IMR-90 (cell line): ENCODE measurements at regions not wholly inside any gene's neighbourhood (a gene's known extent, or its start where the extent isn't known, plus 50 kb on each side); places are given as distances from the start of the nearest gene placed in this dataset.

Source experiments
- ATAC-seq: fragments of 200-7000 bp; cut with Tn5 transposase; 2 replicates; pipeline ENCODE4 v1.9.1; 2020; ENCODE audit warnings: low read depth, mild to moderate bottlenecking, moderate library complexity
- BruUV-seq: library from RNA; stranded (reverse); fragments of 400-500 nt; replicated peaks from 2 replicates; lab custom pipeline; 2021; lab: Mats Ljungman, UMichigan
- CTCF ChIA-PET: fragments of 300-600 bp; formaldehyde crosslinking; extraction: SDS; loops from one replicate; lab custom pipeline; 2021; ENCODE audit warnings: antibody characterized with exemption; lab: Yijun Ruan, JAX
- POLR2A ChIA-PET: fragments of 300-600 bp; sonication (Branson Sonifier 250); formaldehyde crosslinking; loops from one replicate; lab custom pipeline; 2022; ENCODE audit warnings: antibody characterized with exemption; ENCODE audit not compliant: unreplicated experiment; lab: Charles Lee
- DNase-seq: peaks from one replicate; pipeline ENCODE4 v3.0.0; 2013
- H2AFZ ChIP-seq: replicated peaks from 2 replicates; pipeline ENCODE3; 2013; ENCODE audit warnings: low read length, mild to moderate bottlenecking; ENCODE audit not compliant: poor library complexity
- H2AK5ac ChIP-seq: 2 replicates; pipeline ENCODE4 v1.6.1; 2013; ENCODE audit warnings: low read depth, low read length, inconsistent platforms
- H2AK9ac ChIP-seq: replicated peaks from 2 replicates; pipeline ENCODE3; 2013; ENCODE audit warnings: mild to moderate bottlenecking, low read depth, low read length, moderate library complexity; ENCODE audit not compliant: poor library complexity
- H2BK120ac ChIP-seq: 2 replicates; pipeline ENCODE4 v1.6.1; 2013; ENCODE audit warnings: low read depth, low read length, inconsistent platforms
- H2BK15ac ChIP-seq: 3 replicates; pipeline ENCODE4 v1.6.1; 2013; ENCODE audit warnings: low read depth, low read length, inconsistent platforms
- H2BK20ac ChIP-seq: 2 replicates; pipeline ENCODE4 v1.6.1; 2013; ENCODE audit warnings: low read depth, mild to moderate bottlenecking, inconsistent platforms, low read length, moderate library complexity
- H2BK5ac ChIP-seq: 2 replicates; pipeline ENCODE4 v1.6.1; 2013; ENCODE audit warnings: mild to moderate bottlenecking, low read depth, low read length, inconsistent platforms; ENCODE audit not compliant: poor library complexity, severe bottlenecking
- H3K14ac ChIP-seq: replicated peaks from 2 replicates; pipeline ENCODE4 v1.6.1; 2013; ENCODE audit warnings: low read depth, low read length, inconsistent platforms
- H3K18ac ChIP-seq: 2 replicates; pipeline ENCODE4 v1.6.1; 2013; ENCODE audit warnings: low read depth, low read length, control low read depth
- H3K23ac ChIP-seq: 2 replicates; pipeline ENCODE4 v1.6.1; 2013; ENCODE audit warnings: low read depth, low read length, inconsistent platforms
- H3K27ac ChIP-seq: 2 replicates; pipeline ENCODE4 v1.5.1; 2013; ENCODE audit warnings: mild to moderate bottlenecking, control low read depth, low read length; ENCODE audit not compliant: insufficient read depth
- H3K27me3 ChIP-seq: 2 replicates; pipeline ENCODE4 v1.6.1; 2013; ENCODE audit warnings: low read length; ENCODE audit not compliant: control insufficient read depth, insufficient read depth
- H3K36me3 ChIP-seq: 2 replicates; pipeline ENCODE4 v1.6.1; 2013; ENCODE audit warnings: low read length, mixed read lengths; ENCODE audit not compliant: control insufficient read depth, insufficient read depth
- H3K4ac ChIP-seq: 2 replicates; pipeline ENCODE4 v1.6.1; 2013; ENCODE audit warnings: low read depth, low read length, inconsistent platforms
- H3K4me1 ChIP-seq: 2 replicates; pipeline ENCODE4 v1.6.1; 2013; ENCODE audit warnings: low read length, mixed read lengths; ENCODE audit not compliant: control insufficient read depth, insufficient read depth
- H3K4me2 ChIP-seq: 2 replicates; pipeline ENCODE4 v1.6.1; 2013; ENCODE audit warnings: low read depth, mild to moderate bottlenecking, control low read depth, low read length, moderate library complexity
- H3K4me3 ChIP-seq: 2 replicates; pipeline ENCODE4 v1.5.1; 2013; ENCODE audit warnings: low read depth, mild to moderate bottlenecking, control low read depth, low read length, moderate library complexity; ENCODE audit not compliant: insufficient read depth
- H3K56ac ChIP-seq: 2 replicates; pipeline ENCODE4 v1.6.1; 2013; ENCODE audit warnings: low read length, inconsistent platforms; ENCODE audit not compliant: insufficient read depth; ENCODE audit errors: extremely low read depth
- H3K79me1 ChIP-seq, 2 experiments: 2 replicates each; pipeline ENCODE4 v1.6.1; 2013; ENCODE audit warnings: low read length in 2 of 2, inconsistent platforms in 1 of 2, low read depth in 1 of 2
- H3K9ac ChIP-seq: 2 replicates; pipeline ENCODE4 v1.6.1; 2013; ENCODE audit warnings: low read depth, low read length, control low read depth
- H3K9me1 ChIP-seq: 2 replicates; pipeline ENCODE4 v1.6.1; 2013; ENCODE audit warnings: low read length, inconsistent platforms; ENCODE audit not compliant: insufficient read depth
- H3K9me3 ChIP-seq: 2 replicates; pipeline ENCODE4 v1.6.1; 2013; ENCODE audit warnings: low read length; ENCODE audit not compliant: control insufficient read depth, insufficient read depth
- H4K20me1 ChIP-seq: 2 replicates; pipeline ENCODE4 v1.6.1; 2013; ENCODE audit warnings: low read length, inconsistent platforms; ENCODE audit not compliant: insufficient read depth
- H4K5ac ChIP-seq: 2 replicates; pipeline ENCODE4 v1.6.1; 2013; ENCODE audit warnings: mild to moderate bottlenecking, low read depth, low read length, control low read depth
- H4K8ac ChIP-seq, 2 experiments: 2 replicates each; pipeline ENCODE4 v1.6.1; 2013; ENCODE audit warnings: low read depth in 2 of 2, low read length in 2 of 2, control low read depth in 1 of 2, inconsistent platforms in 1 of 2
- H4K91ac ChIP-seq: 2 replicates; pipeline ENCODE4 v1.6.1; 2013; ENCODE audit warnings: low read depth, low read length, inconsistent platforms; ENCODE audit not compliant: insufficient read depth
- BHLHE40 ChIP-seq: fragments of 150-350 bp; IDR thresholded peaks from 2 replicates; pipeline ENCODE4 v1.6.1; 2016; ENCODE audit warnings: mild to moderate bottlenecking, low read depth, low read length
- CEBPB ChIP-seq: IDR thresholded peaks from 2 replicates; pipeline ENCODE4 v1.6.1; 2012; ENCODE audit warnings: low read depth, low read length, improper control_type of control experiment
- CHD1 ChIP-seq: IDR thresholded peaks from 2 replicates; pipeline ENCODE4 v1.6.1; 2012; ENCODE audit warnings: low read depth, low read length, improper control_type of control experiment
- ELK1 ChIP-seq: fragments of 150-350 bp; IDR thresholded peaks from 2 replicates; pipeline ENCODE4 v1.6.1; 2016; ENCODE audit warnings: low read depth, mild to moderate bottlenecking, low read length, moderate library complexity, borderline replicate concordance
- FOS ChIP-seq: fragments of 150-350 bp; IDR thresholded peaks from 2 replicates; pipeline ENCODE4 v1.6.1; 2016; ENCODE audit warnings: low read depth, low read length
- MAFK ChIP-seq: IDR thresholded peaks from 2 replicates; pipeline ENCODE4 v1.6.1; 2012; ENCODE audit warnings: low read depth, low read length, improper control_type of control experiment
- MAZ ChIP-seq: IDR thresholded peaks from 2 replicates; pipeline ENCODE4 v1.6.1; 2012; ENCODE audit warnings: low read depth, mild to moderate bottlenecking, low read length, improper control_type of control experiment, moderate library complexity, borderline replicate concordance
- MXI1 ChIP-seq: IDR thresholded peaks from 2 replicates; pipeline ENCODE4 v1.6.1; 2012; ENCODE audit warnings: low read depth, mild to moderate bottlenecking, low read length, moderate library complexity, borderline replicate concordance
- NFE2L2 ChIP-seq: fragments of 150-350 bp; IDR thresholded peaks from 2 replicates; pipeline ENCODE4 v1.6.1; 2016; ENCODE audit warnings: low read depth, mild to moderate bottlenecking, low read length
- POLR2A ChIP-seq: IDR thresholded peaks from 2 replicates; pipeline ENCODE4 v1.6.1; 2012; ENCODE audit warnings: mild to moderate bottlenecking, low read depth, low read length
- RAD21 ChIP-seq: IDR thresholded peaks from 2 replicates; pipeline ENCODE4 v1.6.1; 2012; ENCODE audit warnings: low read length, improper control_type of control experiment
- RCOR1 ChIP-seq: IDR thresholded peaks from 2 replicates; pipeline ENCODE4 v1.6.1; 2012; ENCODE audit warnings: mild to moderate bottlenecking, low read length, improper control_type of control experiment; ENCODE audit not compliant: insufficient replicate concordance
- RFX5 ChIP-seq: IDR thresholded peaks from 2 replicates; pipeline ENCODE4 v1.8.0; 2012; ENCODE audit warnings: low read depth, mild to moderate bottlenecking, low read length, moderate library complexity
- SMC3 ChIP-seq: fragments of 150-350 bp; IDR thresholded peaks from 2 replicates; pipeline ENCODE4 v1.6.1; 2016; ENCODE audit warnings: low read depth, mild to moderate bottlenecking, antibody characterized with exemption, low read length, moderate library complexity
- WGBS, 2 experiments: methylation state at CpG; one replicate each; pipeline versions ENCODE4 v1.1.5 to v1.1.7; 2013; ENCODE audit warnings: missing lambda C conversion rate in 2 of 2; ENCODE audit not compliant: insufficient read length in 1 of 2; ENCODE audit errors: extremely low coverage in 2 of 2; 5-methylcytosine and 5-hydroxymethylcytosine counted together
- dilution Hi-C: fragments of 300-500 bp; cut with HindIII; formaldehyde crosslinking; loops from one replicate; pipeline ENCODE4 v1.14.3; 2018; ENCODE audit warnings: low sequenced_read_pairs; ENCODE audit not compliant: unreplicated experiment
- in situ Hi-C: fragments of 300-500 bp; cut with MboI; formaldehyde crosslinking; loops from 3 replicates; pipeline ENCODE4 v1.14.3; 2019; ENCODE audit warnings: low sequenced_read_pairs, inconsistent platforms, mixed read lengths
- intact Hi-C: fragments of 100-400 bp; cut with micrococcal nuclease; formaldehyde crosslinking; loops from 2 replicates; pipeline ENCODE4 v1.10.0; 2022
- TF ChIP-seq, protein P1 (sequence below): conservative IDR thresholded peaks from 2 replicates; pipeline ENCODE4 v1.5.1; 2012; ENCODE audit warnings: mild to moderate bottlenecking, low read depth, low read length, improper control_type of control experiment
- TF ChIP-seq, protein P2 (sequence below): fragments of 150-350 bp; IDR thresholded peaks from 2 replicates; pipeline ENCODE4 v1.6.1; 2017; ENCODE audit warnings: mild to moderate bottlenecking, antibody characterized with exemption, low read length, low read depth

GRCh38 chr5:101458587-101458986 is 555.5 kb upstream of the ST8SIA4 start:
- H3K27ac ChIP-seq: no peak overlapping the region

More at GRCh38 chr5:101458587-101458986, 555.5 kb upstream of the ST8SIA4 start:
- H4K8ac ChIP-seq: no peak overlapping the region
- H3K9ac ChIP-seq: no peak overlapping the region
- no peak for TF ChIP-seq CEBPB
- no peak for TF ChIP-seq SMC3
- no peak for TF ChIP-seq BHLHE40
- TF ChIP-seq POLR2A: no peak
- TF ChIP-seq MXI1: no peak
- no peak for TF ChIP-seq MAFK
- TF ChIP-seq, protein P1, sequence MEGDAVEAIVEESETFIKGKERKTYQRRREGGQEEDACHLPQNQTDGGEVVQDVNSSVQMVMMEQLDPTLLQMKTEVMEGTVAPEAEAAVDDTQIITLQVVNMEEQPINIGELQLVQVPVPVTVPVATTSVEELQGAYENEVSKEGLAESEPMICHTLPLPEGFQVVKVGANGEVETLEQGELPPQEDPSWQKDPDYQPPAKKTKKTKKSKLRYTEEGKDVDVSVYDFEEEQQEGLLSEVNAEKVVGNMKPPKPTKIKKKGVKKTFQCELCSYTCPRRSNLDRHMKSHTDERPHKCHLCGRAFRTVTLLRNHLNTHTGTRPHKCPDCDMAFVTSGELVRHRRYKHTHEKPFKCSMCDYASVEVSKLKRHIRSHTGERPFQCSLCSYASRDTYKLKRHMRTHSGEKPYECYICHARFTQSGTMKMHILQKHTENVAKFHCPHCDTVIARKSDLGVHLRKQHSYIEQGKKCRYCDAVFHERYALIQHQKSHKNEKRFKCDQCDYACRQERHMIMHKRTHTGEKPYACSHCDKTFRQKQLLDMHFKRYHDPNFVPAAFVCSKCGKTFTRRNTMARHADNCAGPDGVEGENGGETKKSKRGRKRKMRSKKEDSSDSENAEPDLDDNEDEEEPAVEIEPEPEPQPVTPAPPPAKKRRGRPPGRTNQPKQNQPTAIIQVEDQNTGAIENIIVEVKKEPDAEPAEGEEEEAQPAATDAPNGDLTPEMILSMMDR: no peak
- TF ChIP-seq ELK1: no peak
- no peak for TF ChIP-seq NFE2L2
- TF ChIP-seq CHD1: no peak
- TF ChIP-seq, protein P2, sequence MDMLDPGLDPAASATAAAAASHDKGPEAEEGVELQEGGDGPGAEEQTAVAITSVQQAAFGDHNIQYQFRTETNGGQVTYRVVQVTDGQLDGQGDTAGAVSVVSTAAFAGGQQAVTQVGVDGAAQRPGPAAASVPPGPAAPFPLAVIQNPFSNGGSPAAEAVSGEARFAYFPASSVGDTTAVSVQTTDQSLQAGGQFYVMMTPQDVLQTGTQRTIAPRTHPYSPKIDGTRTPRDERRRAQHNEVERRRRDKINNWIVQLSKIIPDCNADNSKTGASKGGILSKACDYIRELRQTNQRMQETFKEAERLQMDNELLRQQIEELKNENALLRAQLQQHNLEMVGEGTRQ: no peak
- TF ChIP-seq RAD21: no peak
- TF ChIP-seq MAZ: no peak
- no peak for TF ChIP-seq RFX5
- TF ChIP-seq RCOR1: no peak
- no peak for TF ChIP-seq FOS
- ChIA-PET CTCF (no interaction called here), POLR2A (no interaction called here)
- H3K79me1 ChIP-seq: no peaks in the 10 kb centered on the region
- no peak overlapping the region for H3K14ac ChIP-seq
- H3K27me3 ChIP-seq: no peaks in the 10 kb centered on the region
- no peak overlapping the region for H3K4me3 ChIP-seq
- no peak for DNase-seq
- H3K9me1 ChIP-seq: no peaks in the 10 kb centered on the region
- H3K56ac ChIP-seq: no peak overlapping the region
- BruUV-seq: no TSS peak
- H3K4ac ChIP-seq: no peak overlapping the region
- no peak overlapping the region for H2AFZ ChIP-seq
- no peak overlapping the region for H2BK15ac ChIP-seq
- dilution Hi-C loops: no loop called here
- ATAC-seq: no peak
- H2AK5ac ChIP-seq: no peak overlapping the region
- H2BK20ac ChIP-seq: no peak overlapping the region
- intact Hi-C loops: no loop called here
- H3K23ac ChIP-seq: no peak overlapping the region
- H3K4me1 ChIP-seq: no peaks in the 10 kb centered on the region
- in situ Hi-C loops: no loop called here
- no peaks in the 10 kb centered on the region for H3K9me3 ChIP-seq
- H3K4me2 ChIP-seq: no peak overlapping the region
- no peak overlapping the region for H4K5ac ChIP-seq
- no peak overlapping the region for H2AK9ac ChIP-seq
- no peaks in the 10 kb centered on the region for H3K36me3 ChIP-seq
- H3K18ac ChIP-seq: no peak overlapping the region
- no peak overlapping the region for H2BK120ac ChIP-seq
- H2BK5ac ChIP-seq: no peak overlapping the region
- no CpG with 5 or more reads among the region's 4 CpGs for WGBS, 2 experiments
- H4K20me1 ChIP-seq: no peaks in the 10 kb centered on the region
- no peak overlapping the region for H4K91ac ChIP-seq
